GF-D8 (cell line): ENCODE measurements at regions not wholly inside any gene's neighbourhood (a gene's known extent, or its start where the extent isn't known, plus 50 kb on each side); places are given as distances from the start of the nearest gene placed in this dataset.
"Not testable (repeated sequence)": the region's sequence is repeated elsewhere in the genome, so short reads cannot be mapped to it uniquely, and the experiment has no call there.

Experiments used
- DNase-seq: peaks from one replicate; lab custom pipeline; 2025; lab: John Stamatoyannopoulos, UW

GRCh38 chr19:31037286-31037980 lies 311.8 kb downstream of the TSHZ3 start:
- DNase-seq: no peak

- DNase-seq: not testable (repeated sequence)
Measured at GRCh38 chr19:31031455-31031854, 317.8 kb downstream of the TSHZ3 start.

GRCh38 chr19:31023038-31023437 lies 326.2 kb downstream of the TSHZ3 start:
- DNase-seq: no peak

- DNase-seq: no peak
Measured at GRCh38 chr19:31018936-31019335, 330.3 kb downstream of the TSHZ3 start.

- no peak for DNase-seq
Measured at GRCh38 chr19:31015778-31016177, 333.5 kb downstream of the TSHZ3 start.

GRCh38 chr19:31014668-31015067 lies 334.6 kb downstream of the TSHZ3 start:
- no peak for DNase-seq

GRCh38 chr19:31013384-31014020 lies 335.7 kb downstream of the TSHZ3 start:
- no peak for DNase-seq

GRCh38 chr19:31002518-31003244 lies 346.6 kb downstream of the TSHZ3 start:
- DNase-seq: no peak

GRCh38 chr19:31001991-31002390 lies 347.2 kb downstream of the TSHZ3 start:
- no peak for DNase-seq

GRCh38 chr19:31000913-31001312 lies 348.3 kb downstream of the TSHZ3 start:
- DNase-seq: no peak

GRCh38 chr19:30999726-31000125 lies 349.5 kb downstream of the TSHZ3 start:
- no peak for DNase-seq

GRCh38 chr19:30997222-30997621 lies 352.0 kb downstream of the TSHZ3 start:
- no peak for DNase-seq

- DNase-seq: no peak
Measured at GRCh38 chr19:30978639-30979038, 370.6 kb downstream of the TSHZ3 start.

- DNase-seq: no peak
Measured at GRCh38 chr19:30969591-30969990, 379.6 kb downstream of the TSHZ3 start.

GRCh38 chr19:30968841-30969399 lies 380.3 kb downstream of the TSHZ3 start:
- no peak for DNase-seq

GRCh38 chr19:30968210-30968609 lies 381.0 kb downstream of the TSHZ3 start:
- DNase-seq: no peak

- no peak for DNase-seq
Measured at GRCh38 chr19:30966486-30966885, 382.8 kb downstream of the TSHZ3 start.

GRCh38 chr19:30959011-30959410 lies 390.2 kb downstream of the TSHZ3 start:
- no peak for DNase-seq

GRCh38 chr19:30955112-30956104 lies 393.8 kb downstream of the TSHZ3 start:
- no peak for DNase-seq

- not testable (repeated sequence) for DNase-seq
Measured at GRCh38 chr19:30944276-30944932, 404.8 kb downstream of the TSHZ3 start.
